CD8-positive, alpha-beta memory T cell (primary cell): ENCODE measurements at regions not wholly inside any gene's neighbourhood (a gene's known extent, or its start where the extent isn't known, plus 50 kb on each side); places are given as distances from the start of the nearest gene placed in this dataset.
"Not testable (repeated sequence)": the region's sequence is repeated elsewhere in the genome, so short reads cannot be mapped to it uniquely, and the experiment has no call there.

Experiments
- CTCF ChIA-PET: fragments of 350-600 bp; sonication (Branson Sonifier 250); formaldehyde crosslinking; loops from one replicate; lab custom pipeline; 2021; ENCODE audit warnings: antibody characterized with exemption; lab: Charles Lee
- POLR2A ChIA-PET: fragments of 350-600 bp; sonication (Branson Sonifier 250); formaldehyde crosslinking; loops from one replicate; lab custom pipeline; 2021; ENCODE audit warnings: antibody characterized with exemption; lab: Charles Lee
- DNase-seq, 5 donors: peaks; one replicate each; pipeline versions ENCODE4 v3.0.0 to v3.0.0-alpha.2; 2020 to 2022; ENCODE audit warnings: mixed read lengths in 1 of 5
- H3K27ac ChIP-seq: one replicate; pipeline ENCODE4 v1.7.0; 2013; ENCODE audit warnings: low read depth, mild to moderate bottlenecking, low read length, moderate library complexity
- H3K27me3 ChIP-seq: 2 replicates; pipeline ENCODE4 v1.7.0; 2013; ENCODE audit warnings: low read length, mild to moderate bottlenecking; ENCODE audit not compliant: insufficient read depth, poor library complexity, severe bottlenecking
- H3K36me3 ChIP-seq: 2 replicates; pipeline ENCODE4 v1.7.0; 2013; ENCODE audit warnings: mild to moderate bottlenecking, low read length, moderate library complexity; ENCODE audit not compliant: insufficient read depth
- H3K4me1 ChIP-seq: 2 replicates; pipeline ENCODE4 v1.7.0; 2013; ENCODE audit warnings: mild to moderate bottlenecking, low read length, moderate library complexity; ENCODE audit not compliant: insufficient read depth
- H3K4me3 ChIP-seq: 2 replicates; pipeline ENCODE4 v1.7.0; 2013; ENCODE audit warnings: mild to moderate bottlenecking, low read length
- H3K9me3 ChIP-seq: 2 replicates; pipeline ENCODE4 v1.7.0; 2013; ENCODE audit warnings: mild to moderate bottlenecking, low read length
- H3K27ac Mint-ChIP-seq, 8 donors: one replicate each; pipeline ENCODE4 v1.8.0; 2020 to 2021; ENCODE audit warnings: mixed read lengths in 8 of 8, mild to moderate bottlenecking in 6 of 8, inconsistent platforms in 3 of 8, moderate library complexity in 3 of 8
- H3K27me3 Mint-ChIP-seq, 2 donors: one replicate each; pipeline ENCODE4 v1.8.0; 2020 to 2021; ENCODE audit warnings: mixed read lengths in 2 of 2, mild to moderate bottlenecking in 1 of 2, moderate library complexity in 1 of 2
- H3K36me3 Mint-ChIP-seq, 3 donors: one replicate each; pipeline ENCODE4 v1.8.0; 2020 to 2021; ENCODE audit warnings: mixed read lengths in 3 of 3, inconsistent platforms in 1 of 3, mild to moderate bottlenecking in 1 of 3
- H3K4me1 Mint-ChIP-seq, 3 donors: one replicate each; pipeline ENCODE4 v1.8.0; 2020 to 2021; ENCODE audit warnings: mixed read lengths in 3 of 3, inconsistent platforms in 1 of 3, mild to moderate bottlenecking in 1 of 3
- H3K4me3 Mint-ChIP-seq, 7 donors: one replicate each; pipeline ENCODE4 v1.8.0; 2020 to 2021; ENCODE audit warnings: mixed read lengths in 7 of 7, mild to moderate bottlenecking in 6 of 7, moderate library complexity in 4 of 7, inconsistent platforms in 2 of 7
- H3K9me3 Mint-ChIP-seq, 5 donors: one replicate each; pipeline ENCODE4 v1.8.0; 2020 to 2022; ENCODE audit warnings: mixed read lengths in 5 of 5, mild to moderate bottlenecking in 3 of 5, moderate library complexity in 2 of 5, inconsistent platforms in 1 of 5

DNA sequence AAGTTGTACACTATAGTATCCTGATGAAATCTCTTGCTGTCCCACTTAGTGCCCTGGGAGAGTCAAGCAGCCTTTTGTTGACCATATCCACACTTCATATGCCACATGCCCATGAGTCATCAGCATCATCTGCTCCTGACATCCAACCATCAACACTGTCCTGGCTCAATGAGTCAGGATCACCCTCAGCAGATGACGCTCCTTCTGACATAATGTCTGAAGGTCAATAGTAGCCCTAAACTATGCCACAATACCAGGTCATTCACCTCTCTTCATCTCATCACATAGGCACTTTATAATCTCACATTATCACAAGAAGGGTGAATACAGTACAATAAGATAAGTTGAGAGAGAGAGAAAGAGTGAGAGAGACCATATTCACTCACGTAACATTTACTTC, 369.0 kb upstream of the FAR2 start:
- H3K4me3 ChIP-seq, result no peak overlapping the region
- H3K27ac Mint-ChIP-seq, result no peak overlapping the region
- no peak overlapping the region for H3K4me3 Mint-ChIP-seq
- H3K9me3 Mint-ChIP-seq, result no peaks in the 10 kb centered on the region
- no peaks in the 10 kb centered on the region for H3K4me1 ChIP-seq
- H3K27me3 Mint-ChIP-seq, result peaks cover 0 to 1% of the 10 kb centered on the region in 2 donors
- ChIA-PET CTCF (no interaction called here), POLR2A (no interaction called here)
- H3K36me3 ChIP-seq, result no peaks in the 10 kb centered on the region
- DNase-seq, result no peak
- H3K4me1 Mint-ChIP-seq, result peaks cover 0 to 3% (median 0%) of the 10 kb centered on the region in 3 donors
- no peaks in the 10 kb centered on the region for H3K36me3 Mint-ChIP-seq
- H3K27me3 ChIP-seq, result no peaks in the 10 kb centered on the region
- no peak overlapping the region for H3K27ac ChIP-seq
- no peaks in the 10 kb centered on the region for H3K9me3 ChIP-seq

DNA sequence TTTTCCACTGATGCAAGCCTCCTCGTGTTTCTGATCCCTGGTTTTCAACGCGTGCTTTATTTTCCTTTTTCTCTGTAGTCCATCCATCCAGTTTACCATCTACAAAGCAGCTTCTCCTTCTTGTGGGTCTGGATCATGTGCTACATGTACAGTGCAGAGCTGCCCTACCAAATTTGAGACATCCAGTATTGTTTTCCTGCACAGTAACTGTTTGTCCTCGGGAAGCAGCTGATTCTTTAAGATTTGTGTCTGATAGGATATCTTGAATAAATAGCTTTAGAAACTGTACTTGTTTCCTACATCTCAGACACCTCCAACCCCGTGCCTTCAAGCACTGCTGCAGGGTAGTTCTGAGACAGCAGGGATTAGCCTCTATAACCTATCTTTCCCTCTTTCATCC, 368.1 kb upstream of the FAR2 start:
- no peaks in the 10 kb centered on the region for H3K9me3 ChIP-seq

DNA sequence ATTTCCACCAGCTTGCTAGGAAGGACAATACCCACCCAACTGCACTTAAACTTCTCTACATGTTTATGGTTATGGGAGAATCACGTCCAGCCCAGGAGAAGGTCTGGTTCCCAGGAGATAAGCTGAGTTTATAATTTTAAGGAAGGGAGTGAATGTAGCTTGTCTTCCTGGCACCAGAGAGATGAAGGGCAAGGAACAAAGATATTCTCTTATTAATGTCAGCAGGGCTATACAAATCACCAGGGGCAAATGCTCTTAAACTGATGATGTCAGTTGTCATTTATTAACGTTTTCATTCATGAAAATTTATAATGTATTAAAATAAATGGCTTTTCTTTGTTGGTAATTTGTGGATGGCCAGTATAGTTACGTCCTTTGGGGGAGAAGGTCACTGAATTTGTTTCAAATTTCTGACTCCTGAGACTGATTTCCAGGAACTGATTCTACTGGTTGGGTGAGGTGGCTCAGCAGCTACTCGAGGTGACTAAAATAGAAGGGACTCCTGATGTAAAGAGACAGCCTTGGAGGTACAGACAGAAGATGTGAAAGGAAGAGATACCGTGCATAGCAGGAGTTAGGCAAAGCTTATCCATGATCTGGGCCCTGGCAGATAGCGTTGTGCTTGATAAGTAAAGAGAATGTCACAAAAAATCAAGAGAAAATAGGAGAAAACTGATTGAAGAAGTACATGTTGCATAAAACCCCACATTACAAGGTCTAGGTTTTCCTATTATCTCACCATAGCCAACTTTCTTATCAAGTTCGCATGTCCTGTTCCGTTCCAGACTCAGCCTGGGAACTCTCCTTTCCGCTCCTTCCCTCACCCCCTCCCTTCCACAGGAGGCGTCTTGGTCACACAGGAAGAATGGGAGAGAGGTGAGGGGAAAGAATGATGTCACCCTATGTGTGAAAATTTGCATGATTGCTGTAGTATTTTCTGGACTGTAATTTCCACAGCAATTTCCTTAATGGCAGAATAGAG, 367.1 kb upstream of the FAR2 start:
- Histone ChIP-seq H3K9me3 (no peaks in the 10 kb centered on the region), H3K4me3 (no peak overlapping the region), H3K36me3 (no peaks in the 10 kb centered on the region), H3K27me3 (no peaks in the 10 kb centered on the region), H3K4me1 (no peaks in the 10 kb centered on the region), H3K27ac (no peak overlapping the region)
- H3K4me3 Mint-ChIP-seq, result no peak overlapping the region
- H3K27ac Mint-ChIP-seq, result peak overlapping the region in 1 of 8 donors; percentile 39
- no peaks in the 10 kb centered on the region for H3K9me3 Mint-ChIP-seq
- H3K27me3 Mint-ChIP-seq, result peaks cover 0 to 1% of the 10 kb centered on the region in 2 donors
- DNase-seq, result no peak
- no peaks in the 10 kb centered on the region for H3K36me3 Mint-ChIP-seq
- POLR2A ChIA-PET, result no interaction called here
- peaks cover 0 to 3% (median 0%) of the 10 kb centered on the region in 3 donors for H3K4me1 Mint-ChIP-seq
- CTCF ChIA-PET, result no interaction called here

More for the DNA sequence above, 368.1 kb upstream of the FAR2 start:
- Histone ChIP-seq H3K4me3 (no peak overlapping the region), H3K4me1 (no peaks in the 10 kb centered on the region), H3K36me3 (no peaks in the 10 kb centered on the region), H3K27ac (no peak overlapping the region), H3K27me3 (no peaks in the 10 kb centered on the region)
- POLR2A ChIA-PET, result no interaction called here
- Mint-ChIP-seq H3K4me1 (peaks cover 0 to 3% (median 0%) of the 10 kb centered on the region in 3 donors), H3K4me3 (no peak overlapping the region), H3K27ac (no peak overlapping the region), H3K36me3 (no peaks in the 10 kb centered on the region), H3K9me3 (no peaks in the 10 kb centered on the region), H3K27me3 (peaks cover 0 to 1% of the 10 kb centered on the region in 2 donors)
- CTCF ChIA-PET, result no interaction called here
- no peak for DNase-seq

DNA sequence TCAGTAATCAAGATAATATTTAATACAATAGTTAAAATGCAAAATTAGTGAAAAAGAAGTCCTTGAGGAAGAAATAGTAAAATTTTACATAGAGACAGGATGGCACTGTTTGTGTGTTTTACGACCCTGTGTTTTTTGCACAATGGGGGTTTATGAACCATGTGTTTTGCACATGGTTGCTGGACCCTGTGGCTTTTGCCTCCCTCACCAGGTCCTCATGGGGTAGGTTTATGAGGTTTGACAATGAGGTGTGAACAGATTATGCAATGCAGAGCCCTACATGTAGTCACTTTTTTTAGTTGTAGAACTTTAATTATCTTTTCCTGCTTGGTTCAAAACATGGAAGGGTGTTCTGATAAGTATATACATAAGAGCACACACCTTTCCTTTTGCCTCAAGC, 366.3 kb upstream of the FAR2 start:
- no peak overlapping the region for H3K4me3 Mint-ChIP-seq
- no peaks in the 10 kb centered on the region for H3K4me1 Mint-ChIP-seq
- Histone ChIP-seq H3K4me1 (no peaks in the 10 kb centered on the region), H3K27me3 (no peaks in the 10 kb centered on the region), H3K4me3 (no peak overlapping the region), H3K9me3 (no peaks in the 10 kb centered on the region), H3K36me3 (no peaks in the 10 kb centered on the region), H3K27ac (no peak overlapping the region)
- no peak for DNase-seq
- H3K9me3 Mint-ChIP-seq, result no peaks in the 10 kb centered on the region
- peaks cover 0 to 1% of the 10 kb centered on the region in 2 donors for H3K27me3 Mint-ChIP-seq
- no peaks in the 10 kb centered on the region for H3K36me3 Mint-ChIP-seq
- H3K27ac Mint-ChIP-seq, result peak overlapping the region in 1 of 8 donors; percentile 59
- CTCF ChIA-PET, result no interaction called here
- POLR2A ChIA-PET, result no interaction called here

DNA sequence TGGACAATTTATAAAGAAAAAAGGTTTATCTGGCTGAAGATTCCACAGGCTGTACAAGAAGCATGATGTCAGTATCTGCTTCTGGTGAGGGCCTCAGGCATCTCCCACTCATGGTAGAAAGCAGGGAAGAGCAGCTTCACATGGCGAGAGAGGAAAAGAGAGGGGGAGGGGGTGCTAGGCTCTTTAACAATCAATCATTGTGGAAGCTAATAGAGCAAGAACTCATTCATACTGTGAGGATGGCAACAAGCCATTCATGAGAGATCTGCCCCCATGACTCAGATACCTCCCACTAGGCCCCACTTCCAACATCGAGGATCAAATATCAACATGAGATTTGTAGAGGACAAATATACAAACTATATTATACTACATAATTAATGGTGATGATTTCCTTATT, 361.9 kb upstream of the FAR2 start:
- ChIA-PET POLR2A (no interaction called here), CTCF (no interaction called here)
- H3K27me3 ChIP-seq, result no peaks in the 10 kb centered on the region
- Mint-ChIP-seq H3K4me1 (no peaks in the 10 kb centered on the region), H3K4me3 (no peak overlapping the region), H3K27me3 (peaks cover 0 to 1% of the 10 kb centered on the region in 2 donors), H3K27ac (no peak overlapping the region), H3K9me3 (peaks cover 0 to 2% (median 0%) of the 10 kb centered on the region in 5 donors), H3K36me3 (no peaks in the 10 kb centered on the region)
- no peak for DNase-seq
- no peak overlapping the region for H3K4me3 ChIP-seq
- H3K9me3 ChIP-seq, result no peaks in the 10 kb centered on the region
- no peaks in the 10 kb centered on the region for H3K36me3 ChIP-seq
- no peak overlapping the region for H3K27ac ChIP-seq
- H3K4me1 ChIP-seq, result no peaks in the 10 kb centered on the region

DNA sequence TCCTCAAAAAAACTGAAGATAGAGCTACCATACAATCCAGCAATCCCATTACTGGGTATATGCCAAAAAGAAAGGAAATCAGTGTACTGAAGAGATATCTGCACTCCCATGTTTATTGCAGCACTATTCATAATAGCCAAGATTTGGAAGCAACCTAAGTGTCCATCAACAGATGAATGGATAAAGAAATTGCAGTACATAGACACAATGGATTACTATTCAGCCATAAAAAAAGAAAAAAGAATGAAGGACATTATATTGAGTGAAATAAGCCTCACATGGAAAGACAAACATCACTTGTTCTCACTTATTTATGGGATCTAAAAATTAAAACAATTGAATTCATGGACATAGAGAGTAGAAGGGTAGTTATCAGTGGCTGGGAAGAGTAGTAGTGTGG, 360.8 kb upstream of the FAR2 start:
- H3K36me3 Mint-ChIP-seq, H3K4me1 ChIP-seq, DNase-seq, CTCF ChIA-PET, POLR2A ChIA-PET, H3K9me3 ChIP-seq, H3K4me3 Mint-ChIP-seq, H3K36me3 ChIP-seq, H3K9me3 Mint-ChIP-seq, H3K27ac Mint-ChIP-seq, H3K4me1 Mint-ChIP-seq, H3K27me3 Mint-ChIP-seq, H3K27me3 ChIP-seq, H3K4me3 ChIP-seq, H3K27ac ChIP-seq: not testable (repeated sequence)

DNA sequence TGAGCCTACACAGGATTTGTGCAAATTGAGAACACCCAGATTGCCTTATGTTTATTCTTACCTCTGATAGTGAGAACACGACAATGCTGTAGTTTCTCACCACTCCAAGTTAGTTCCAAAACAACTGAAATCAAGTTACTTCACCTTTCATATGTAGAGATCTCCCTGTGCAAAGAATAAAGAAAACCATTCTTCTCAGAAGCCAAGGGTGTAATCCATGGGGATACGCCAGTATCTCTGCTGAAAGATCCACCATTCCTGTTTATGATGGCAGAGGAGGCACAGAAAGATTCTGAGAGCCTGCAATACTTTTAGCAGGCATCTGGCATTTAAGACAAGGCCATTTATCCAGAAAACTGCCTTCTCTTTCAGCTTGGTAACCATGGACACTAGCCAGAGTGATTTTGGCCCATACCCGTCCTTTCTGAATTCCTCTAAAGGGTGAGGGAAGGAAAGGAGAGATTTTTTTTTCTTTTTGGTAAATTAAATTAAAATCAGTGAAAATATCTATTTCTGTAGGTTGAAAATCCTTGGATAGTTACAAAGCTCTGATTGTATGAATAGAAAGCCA, 355.4 kb upstream of the FAR2 start:
- Histone ChIP-seq H3K4me1 (no peaks in the 10 kb centered on the region), H3K9me3 (no peaks in the 10 kb centered on the region), H3K36me3 (no peaks in the 10 kb centered on the region), H3K27me3 (no peaks in the 10 kb centered on the region), H3K27ac (no peak overlapping the region), H3K4me3 (no peak overlapping the region)
- ChIA-PET POLR2A (no interaction called here), CTCF (no interaction called here)
- no peak overlapping the region for H3K27ac Mint-ChIP-seq
- no peaks in the 10 kb centered on the region for H3K36me3 Mint-ChIP-seq
- no peaks in the 10 kb centered on the region for H3K9me3 Mint-ChIP-seq
- no peaks in the 10 kb centered on the region for H3K4me1 Mint-ChIP-seq
- no peak overlapping the region for H3K4me3 Mint-ChIP-seq
- H3K27me3 Mint-ChIP-seq, result no peaks in the 10 kb centered on the region
- DNase-seq, result no peak

DNA sequence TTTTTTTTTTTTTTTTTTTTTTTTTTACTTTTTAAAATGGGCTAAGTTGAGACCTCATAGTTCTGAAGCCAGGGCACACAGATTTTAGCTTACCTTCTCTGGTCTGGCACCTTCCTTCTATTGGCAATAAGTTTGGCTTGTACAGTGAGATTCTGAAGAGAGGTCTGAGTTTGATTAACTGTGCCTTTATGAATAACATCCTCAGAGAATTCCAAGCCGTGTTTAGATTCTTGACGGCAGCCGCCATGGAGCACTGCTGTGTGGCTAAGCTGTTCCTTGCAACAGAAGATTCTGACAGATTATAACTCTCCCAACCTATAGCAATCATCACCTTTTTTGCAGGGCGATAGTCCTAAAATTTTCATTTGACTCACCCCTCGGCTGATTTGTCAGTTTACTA, 354.9 kb upstream of the FAR2 start:
- no peak overlapping the region for H3K4me3 Mint-ChIP-seq
- H3K27ac ChIP-seq, result no peak overlapping the region
- DNase-seq, result no peak
- no peaks in the 10 kb centered on the region for H3K27me3 ChIP-seq
- ChIA-PET CTCF (no interaction called here), POLR2A (no interaction called here)
- H3K9me3 ChIP-seq, result no peaks in the 10 kb centered on the region
- H3K4me3 ChIP-seq, result no peak overlapping the region
- H3K27me3 Mint-ChIP-seq, result no peaks in the 10 kb centered on the region
- no peaks in the 10 kb centered on the region for H3K4me1 Mint-ChIP-seq
- no peaks in the 10 kb centered on the region for H3K4me1 ChIP-seq
- H3K36me3 Mint-ChIP-seq, result no peaks in the 10 kb centered on the region
- H3K36me3 ChIP-seq, result no peaks in the 10 kb centered on the region
- no peaks in the 10 kb centered on the region for H3K9me3 Mint-ChIP-seq
- no peak overlapping the region for H3K27ac Mint-ChIP-seq
